GM23338 (cell line): ENCODE measurements at regions not wholly inside any gene's neighbourhood (a gene's known extent, or its start where the extent isn't known, plus 50 kb on each side); places are given as distances from the start of the nearest gene placed in this dataset.
A peak's percentile ranks its signal among the peaks of the same experiment; 100 is the strongest.

ENCODE experiments used
- ATAC-seq: fragments of 200-7000 bp; cut with Tn5 transposase; 3 replicates; pipeline ENCODE4 v1.9.1; 2020
- DNase-seq: peaks from one replicate; pipeline ENCODE4 v3.0.0-alpha.2; 2015; ENCODE audit warnings: low spot score
- H2AFZ ChIP-seq: fragments of 200-600 bp; sonication (generic); 2 replicates; pipeline ENCODE4 v1.8.0; 2016; ENCODE audit warnings: antibody characterized with exemption, mild to moderate bottlenecking, moderate library complexity
- H3F3A ChIP-seq: fragments of 200-600 bp; sonication (generic); replicated peaks from 2 replicates; pipeline ENCODE4 v1.8.0; 2017; ENCODE audit warnings: antibody characterized with exemption, mixed run types, low read depth
- H3K27ac ChIP-seq: fragments of 200-600 bp; sonication (generic); 2 replicates; pipeline ENCODE4 v1.6.1; 2016; ENCODE audit warnings: low read depth
- H3K27me3 ChIP-seq: fragments of 200-600 bp; sonication (generic); 2 replicates; pipeline ENCODE4 v1.8.0; 2016; ENCODE audit warnings: mild to moderate bottlenecking, mixed run types, moderate library complexity; ENCODE audit not compliant: insufficient read depth
- H3K36me3 ChIP-seq: fragments of 200-600 bp; sonication (generic); 2 replicates; pipeline ENCODE4 v1.8.0; 2016; ENCODE audit warnings: mild to moderate bottlenecking; ENCODE audit not compliant: insufficient read depth
- H3K4me1 ChIP-seq: fragments of 200-600 bp; sonication (generic); 2 replicates; pipeline ENCODE4 v1.8.0; 2016; ENCODE audit warnings: mild to moderate bottlenecking, moderate library complexity; ENCODE audit not compliant: insufficient read depth
- H3K4me2 ChIP-seq: fragments of 200-600 bp; sonication (generic); 2 replicates; pipeline ENCODE4 v1.7.1; 2017; ENCODE audit warnings: mixed run types
- H3K4me3 ChIP-seq: fragments of 200-600 bp; sonication (generic); 2 replicates; pipeline ENCODE4 v1.6.1; 2016; ENCODE audit warnings: mixed run types
- H3K79me2 ChIP-seq: fragments of 200-600 bp; sonication (generic); replicated peaks from 2 replicates; pipeline ENCODE4 v1.8.0; 2017; ENCODE audit warnings: mild to moderate bottlenecking; ENCODE audit not compliant: insufficient read depth
- H3K9me2 ChIP-seq: fragments of 200-600 bp; sonication (generic); 2 replicates; pipeline ENCODE4 v1.8.0; 2017; ENCODE audit not compliant: insufficient read depth
- H4K20me1 ChIP-seq: fragments of 200-600 bp; sonication (generic); replicated peaks from 2 replicates; pipeline ENCODE4 v1.8.0; 2017; ENCODE audit warnings: mild to moderate bottlenecking; ENCODE audit not compliant: insufficient read depth
- H3K27ac Mint-ChIP-seq: 2 replicates; pipeline ENCODE4 v1.8.0; 2020; ENCODE audit warnings: inconsistent platforms, mild to moderate bottlenecking, moderate library complexity, mixed read lengths
- H3K27me3 Mint-ChIP-seq: 3 replicates; pipeline ENCODE4 v1.8.0; 2022; ENCODE audit warnings: low read depth, mild to moderate bottlenecking, moderate library complexity, mixed read lengths, inconsistent platforms; ENCODE audit not compliant: insufficient read depth, poor library complexity
- H3K36me3 Mint-ChIP-seq: 3 replicates; pipeline ENCODE4 v1.8.0; 2021; ENCODE audit warnings: low read depth, mild to moderate bottlenecking, inconsistent platforms, moderate library complexity, mixed read lengths
- H3K4me1 Mint-ChIP-seq: 3 replicates; pipeline ENCODE4 v1.8.0; 2020; ENCODE audit warnings: mild to moderate bottlenecking, inconsistent platforms, mixed read lengths
- H3K4me3 Mint-ChIP-seq: 3 replicates; pipeline ENCODE4 v1.8.0; 2021; ENCODE audit warnings: moderate library complexity, mild to moderate bottlenecking, inconsistent platforms, mixed read lengths
- H3K9me3 Mint-ChIP-seq: 3 replicates; pipeline ENCODE4 v1.8.0; 2020; ENCODE audit warnings: moderate library complexity, mild to moderate bottlenecking, inconsistent platforms, mixed read lengths
- CREB1 ChIP-seq: fragments of 250-450 bp; sonication (Bioruptor Pico); IDR thresholded peaks from 2 replicates; pipeline ENCODE4 v1.5.0; 2020; ENCODE audit warnings: low read depth, mild to moderate bottlenecking, moderate library complexity
- ETS1 ChIP-seq: IDR thresholded peaks from 2 replicates; pipeline ENCODE4 v1.6.1; 2016; ENCODE audit warnings: antibody characterized with exemption
- EZH2phosphoT487 ChIP-seq: fragments of 200-600 bp; sonication (generic); IDR thresholded peaks from one replicate; pipeline ENCODE4 v1.8.1; 2018; ENCODE audit warnings: antibody characterized with exemption; ENCODE audit not compliant: unreplicated experiment
- JUNB ChIP-seq: IDR thresholded peaks from one replicate; pipeline ENCODE4 v1.6.1; 2016; ENCODE audit warnings: antibody characterized with exemption; ENCODE audit not compliant: unreplicated experiment
- NANOG ChIP-seq: IDR thresholded peaks from 2 replicates; pipeline ENCODE4 v1.6.1; 2016; ENCODE audit warnings: antibody characterized with exemption, borderline replicate concordance
- POLR2AphosphoS5 ChIP-seq: IDR thresholded peaks from 2 replicates; pipeline ENCODE4 v1.6.1; 2016; ENCODE audit warnings: antibody characterized with exemption, low read depth
- REST ChIP-seq: IDR thresholded peaks from one replicate; pipeline ENCODE4 v1.6.1; 2018; ENCODE audit warnings: antibody characterized with exemption; ENCODE audit not compliant: unreplicated experiment
- STAT1 ChIP-seq: IDR thresholded peaks from one replicate; pipeline ENCODE4 v1.6.1; 2016; ENCODE audit warnings: antibody characterized with exemption; ENCODE audit not compliant: unreplicated experiment
- ZNF114 ChIP-seq: fragments of 250-450 bp; sonication (Bioruptor Pico); IDR thresholded peaks from 2 replicates; pipeline ENCODE4 v1.5.0; 2020; ENCODE audit warnings: mild to moderate bottlenecking, moderate library complexity
- ZNF331 ChIP-seq: fragments of 250-450 bp; sonication (Bioruptor Pico); IDR thresholded peaks from 2 replicates; pipeline ENCODE4 v1.5.0; 2020; ENCODE audit warnings: low read depth, mild to moderate bottlenecking, moderate library complexity
- ZNF462 ChIP-seq: fragments of 250-450 bp; sonication (Bioruptor Pico); IDR thresholded peaks from 2 replicates; pipeline ENCODE4 v1.5.0; 2020; ENCODE audit warnings: mild to moderate bottlenecking, moderate library complexity

- no peak overlapping the region for H3K27ac Mint-ChIP-seq
- no peaks in the 10 kb centered on the region for H3F3A ChIP-seq
- ATAC-seq: no peak
These were observed 535.1 kb upstream of the LUZP2 start for GRCh38 chr11:23961503-23962338.

More at GRCh38 chr11:23961503-23962338, 535.1 kb upstream of the LUZP2 start:
- Histone ChIP-seq H4K20me1 (no peaks in the 10 kb centered on the region), H3K79me2 (no peaks in the 10 kb centered on the region), H3K4me1 (peaks cover 29% of the 10 kb centered on the region), H3K36me3 (no peaks in the 10 kb centered on the region), H3K4me2 (no peak overlapping the region), H2AFZ (0 out of 2 replicates have a peak overlapping the region, but pooled peaks have one; percentile 7), H3K4me3 (no peak overlapping the region), H3K9me2 (peaks cover 4% of the 10 kb centered on the region; the same call in 1 of the 2 replicates), H3K27ac (no peak overlapping the region), H3K27me3 (no peaks in the 10 kb centered on the region)
- 0 out of 3 replicates have a peak, but pooled peaks cover 3% of the 10 kb centered on the region for H3K36me3 Mint-ChIP-seq
- TF ChIP-seq ZNF462 (CRISPR knock-in tag) (no peak), ZNF331 (no peak), POLR2AphosphoS5 (no peak), REST (no peak), STAT1 (no peak), EZH2phosphoT487 (no peak), JUNB (no peak), ZNF114 (no peak), NANOG (no peak), ETS1 (no peak), CREB1 (CRISPR knock-in tag) (no peak)
- no peak overlapping the region for H3K4me3 Mint-ChIP-seq
- H3K27me3 Mint-ChIP-seq: no peaks in the 10 kb centered on the region
- H3K9me3 Mint-ChIP-seq: peaks cover 7% of the 10 kb centered on the region; the same call in 2 of the 3 replicates
- DNase-seq: no peak
- peaks cover 27% of the 10 kb centered on the region for H3K4me1 Mint-ChIP-seq
